ENCODE measurements at regions not wholly inside any gene's neighbourhood (a gene's known extent, or its start where the extent isn't known, plus 50 kb on each side); places are given as distances from the start of the nearest gene placed in this dataset.

DNA sequence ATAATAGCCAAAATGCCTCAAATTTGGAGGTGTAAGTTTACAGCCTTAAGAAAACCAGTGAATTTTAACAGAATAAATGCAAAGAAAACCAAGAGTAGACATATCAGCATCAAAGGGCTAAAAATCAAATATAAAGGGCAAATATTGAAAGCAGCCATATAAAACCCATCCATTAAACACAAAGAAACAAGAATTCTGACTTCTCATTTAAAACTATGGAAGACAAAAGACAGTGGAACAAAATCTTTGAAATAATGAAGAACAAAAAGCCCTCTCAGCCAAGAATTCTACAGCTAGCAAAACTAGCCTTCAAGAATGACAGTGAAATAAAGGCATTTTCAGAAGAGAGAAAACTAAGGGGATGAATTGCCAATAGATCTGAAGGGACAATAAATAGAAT is 91.3 kb upstream of the FST start:
- Mint-ChIP-seq H3K4me1 (no peaks in the 10 kb centered on the region), H3K9me3 (peaks cover 42% of the 10 kb centered on the region), H3K27me3 (ENCODE audit: low read depth) (no peaks in the 10 kb centered on the region), H3K4me3 (no peak overlapping the region), H3K36me3 (peaks cover 1% of the 10 kb centered on the region), H3K27ac (no peak overlapping the region)
- no peak for DNase-seq (ENCODE audit: low spot score in 2 of 2, unreplicated experiment in 2 of 2)
- TF ChIP-seq, protein P1, sequence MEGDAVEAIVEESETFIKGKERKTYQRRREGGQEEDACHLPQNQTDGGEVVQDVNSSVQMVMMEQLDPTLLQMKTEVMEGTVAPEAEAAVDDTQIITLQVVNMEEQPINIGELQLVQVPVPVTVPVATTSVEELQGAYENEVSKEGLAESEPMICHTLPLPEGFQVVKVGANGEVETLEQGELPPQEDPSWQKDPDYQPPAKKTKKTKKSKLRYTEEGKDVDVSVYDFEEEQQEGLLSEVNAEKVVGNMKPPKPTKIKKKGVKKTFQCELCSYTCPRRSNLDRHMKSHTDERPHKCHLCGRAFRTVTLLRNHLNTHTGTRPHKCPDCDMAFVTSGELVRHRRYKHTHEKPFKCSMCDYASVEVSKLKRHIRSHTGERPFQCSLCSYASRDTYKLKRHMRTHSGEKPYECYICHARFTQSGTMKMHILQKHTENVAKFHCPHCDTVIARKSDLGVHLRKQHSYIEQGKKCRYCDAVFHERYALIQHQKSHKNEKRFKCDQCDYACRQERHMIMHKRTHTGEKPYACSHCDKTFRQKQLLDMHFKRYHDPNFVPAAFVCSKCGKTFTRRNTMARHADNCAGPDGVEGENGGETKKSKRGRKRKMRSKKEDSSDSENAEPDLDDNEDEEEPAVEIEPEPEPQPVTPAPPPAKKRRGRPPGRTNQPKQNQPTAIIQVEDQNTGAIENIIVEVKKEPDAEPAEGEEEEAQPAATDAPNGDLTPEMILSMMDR (IDR thresholded peaks at IDR 0.05; ENCODE audit: unreplicated experiment) = no peak

DNA sequence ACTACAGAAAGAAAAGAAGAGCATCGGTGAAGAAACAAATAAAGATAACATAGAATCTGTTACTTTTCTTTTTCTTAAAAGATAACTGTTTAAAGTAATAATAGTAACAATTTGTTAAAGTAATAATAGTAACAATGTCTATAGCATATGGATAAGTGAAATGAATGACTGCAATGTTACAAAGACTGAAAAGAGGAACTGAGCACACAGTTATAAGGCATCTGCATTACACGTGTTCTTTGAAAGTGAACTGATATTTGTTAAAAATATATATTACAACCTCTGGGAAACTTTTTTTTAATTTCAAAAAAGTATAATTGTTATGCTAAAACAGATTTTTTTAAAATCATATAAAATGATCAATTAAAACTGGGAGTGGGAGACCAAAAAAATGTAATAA is 88.4 kb upstream of the FST start:
- TF ChIP-seq, protein P1 (IDR thresholded peaks at IDR 0.05; ENCODE audit: unreplicated experiment) = no peak
- H3K27ac Mint-ChIP-seq = no peak overlapping the region
- peaks cover 42% of the 10 kb centered on the region for H3K9me3 Mint-ChIP-seq
- DNase-seq (ENCODE audit: low spot score in 2 of 2, unreplicated experiment in 2 of 2) = no peak
- peaks cover 1% of the 10 kb centered on the region for H3K36me3 Mint-ChIP-seq
- H3K27me3 Mint-ChIP-seq (ENCODE audit: low read depth) = no peaks in the 10 kb centered on the region
- no peak overlapping the region for H3K4me3 Mint-ChIP-seq
- no peaks in the 10 kb centered on the region for H3K4me1 Mint-ChIP-seq

DNA sequence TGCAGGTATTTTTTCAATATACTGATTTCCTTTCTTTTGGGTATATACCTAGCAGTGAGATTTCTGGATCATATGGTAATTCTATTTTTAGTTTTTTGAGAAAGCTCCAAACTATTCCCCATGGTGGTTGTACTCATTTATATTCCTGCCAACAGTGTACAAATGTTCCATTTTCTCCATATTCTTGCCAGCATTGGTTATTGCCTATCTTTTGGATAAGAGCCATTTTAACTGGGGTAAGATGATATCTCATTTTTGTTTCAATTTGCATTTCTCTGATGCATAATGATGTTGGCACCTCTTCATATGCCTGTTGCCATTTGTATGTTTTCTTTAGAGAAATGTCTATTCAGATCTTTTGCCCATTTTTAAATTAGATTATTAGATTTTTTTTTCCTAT is 85.6 kb upstream of the FST start:
- no peaks in the 10 kb centered on the region for H3K4me1 Mint-ChIP-seq
- TF ChIP-seq, protein P1 (IDR thresholded peaks at IDR 0.05; ENCODE audit: unreplicated experiment) = no peak
- H3K27me3 Mint-ChIP-seq (ENCODE audit: low read depth) = no peaks in the 10 kb centered on the region
- H3K27ac Mint-ChIP-seq = no peak overlapping the region
- no peaks in the 10 kb centered on the region for H3K36me3 Mint-ChIP-seq
- H3K4me3 Mint-ChIP-seq = no peak overlapping the region
- peaks cover 16% of the 10 kb centered on the region for H3K9me3 Mint-ChIP-seq
- DNase-seq (ENCODE audit: low spot score in 2 of 2, unreplicated experiment in 2 of 2) = no peak

DNA sequence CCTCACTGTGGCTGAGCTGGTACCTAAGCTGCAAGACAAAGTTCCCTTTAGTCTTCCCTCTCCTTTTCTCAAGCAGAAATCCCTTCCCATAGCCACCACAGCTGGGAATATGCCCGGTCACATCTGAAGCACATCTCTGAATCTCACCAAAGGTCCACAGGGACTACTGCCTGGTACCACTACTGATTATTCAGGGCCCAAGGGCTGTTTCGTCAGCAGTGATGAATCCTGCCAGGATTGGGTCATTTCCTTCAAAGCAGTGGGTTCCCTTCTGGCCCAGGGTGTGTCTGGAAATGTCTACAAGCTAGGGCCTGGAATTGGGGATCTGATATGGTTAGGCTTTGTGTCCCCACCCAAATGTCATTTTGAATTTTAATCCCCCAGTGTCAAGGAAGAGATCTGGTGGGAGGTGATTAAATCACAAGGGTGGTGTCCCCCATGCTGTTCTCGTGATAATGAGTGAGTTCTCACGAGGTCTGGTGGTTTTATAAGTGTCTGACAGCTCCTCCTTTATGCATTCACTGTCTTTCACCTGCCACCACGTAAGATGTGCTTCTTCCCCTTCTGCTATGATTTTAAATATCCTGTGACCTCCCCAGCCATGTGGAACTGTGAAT is 83.2 kb upstream of the FST start:
- TF ChIP-seq, protein P1 (IDR thresholded peaks at IDR 0.05; ENCODE audit: unreplicated experiment) = no peak
- no peak overlapping the region for H3K27ac Mint-ChIP-seq
- no peaks in the 10 kb centered on the region for H3K4me1 Mint-ChIP-seq
- H3K27me3 Mint-ChIP-seq (ENCODE audit: low read depth) = no peaks in the 10 kb centered on the region
- H3K9me3 Mint-ChIP-seq = peaks cover 6% of the 10 kb centered on the region
- no peaks in the 10 kb centered on the region for H3K36me3 Mint-ChIP-seq
- no peak for DNase-seq (ENCODE audit: low spot score in 2 of 2, unreplicated experiment in 2 of 2)
- H3K4me3 Mint-ChIP-seq = no peak overlapping the region

DNA sequence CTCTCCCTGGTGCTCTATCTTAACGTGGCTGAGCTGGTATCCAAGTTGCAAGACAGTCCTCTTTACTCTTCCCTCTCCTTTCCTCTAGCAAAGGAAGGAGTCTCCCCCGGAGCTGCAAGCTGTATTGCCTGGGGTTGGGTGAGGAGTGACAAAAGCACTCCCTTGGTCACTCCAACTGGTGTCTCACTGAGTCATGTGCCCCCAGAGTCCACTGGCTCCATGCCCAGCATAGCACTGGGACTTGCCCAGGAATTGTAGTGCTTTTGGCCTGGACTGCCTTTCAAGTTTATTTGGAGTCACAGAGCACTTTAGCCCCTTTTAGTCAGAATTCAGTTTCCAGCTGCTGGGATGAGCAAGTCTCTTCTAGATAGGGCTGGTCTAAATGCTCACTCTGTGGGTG is 82.6 kb upstream of the FST start:
- H3K4me3 Mint-ChIP-seq = no peak overlapping the region
- no peak for DNase-seq (ENCODE audit: low spot score in 2 of 2, unreplicated experiment in 2 of 2)
- H3K36me3 Mint-ChIP-seq = no peaks in the 10 kb centered on the region
- H3K9me3 Mint-ChIP-seq = peaks cover 6% of the 10 kb centered on the region
- H3K4me1 Mint-ChIP-seq = no peaks in the 10 kb centered on the region
- H3K27me3 Mint-ChIP-seq (ENCODE audit: low read depth) = no peaks in the 10 kb centered on the region
- TF ChIP-seq, protein P1 (IDR thresholded peaks at IDR 0.05; ENCODE audit: unreplicated experiment) = no peak
- no peak overlapping the region for H3K27ac Mint-ChIP-seq

All from mesothelial cell of epicardium (in vitro differentiated cells).